GM18507 (cell line): ENCODE measurements at regions not wholly inside any gene's neighbourhood (a gene's known extent, or its start where the extent isn't known, plus 50 kb on each side); places are given as distances from the start of the nearest gene placed in this dataset.
"Not testable (repeated sequence)": the region's sequence is repeated elsewhere in the genome, so short reads cannot be mapped to it uniquely, and the experiment has no call there.

ENCODE experiments used
- DNase-seq: peaks from one replicate; pipeline ENCODE4 v3.0.0; 2011; ENCODE audit warnings: low read depth; ENCODE audit not compliant: insufficient read length; ENCODE audit errors: extremely low spot score
- FAIRE-seq: peaks from 2 replicates; lab custom pipeline; 2011; peaks lifted over from hg19 to GRCh38; lab: Jason Lieb, UNC

DNA sequence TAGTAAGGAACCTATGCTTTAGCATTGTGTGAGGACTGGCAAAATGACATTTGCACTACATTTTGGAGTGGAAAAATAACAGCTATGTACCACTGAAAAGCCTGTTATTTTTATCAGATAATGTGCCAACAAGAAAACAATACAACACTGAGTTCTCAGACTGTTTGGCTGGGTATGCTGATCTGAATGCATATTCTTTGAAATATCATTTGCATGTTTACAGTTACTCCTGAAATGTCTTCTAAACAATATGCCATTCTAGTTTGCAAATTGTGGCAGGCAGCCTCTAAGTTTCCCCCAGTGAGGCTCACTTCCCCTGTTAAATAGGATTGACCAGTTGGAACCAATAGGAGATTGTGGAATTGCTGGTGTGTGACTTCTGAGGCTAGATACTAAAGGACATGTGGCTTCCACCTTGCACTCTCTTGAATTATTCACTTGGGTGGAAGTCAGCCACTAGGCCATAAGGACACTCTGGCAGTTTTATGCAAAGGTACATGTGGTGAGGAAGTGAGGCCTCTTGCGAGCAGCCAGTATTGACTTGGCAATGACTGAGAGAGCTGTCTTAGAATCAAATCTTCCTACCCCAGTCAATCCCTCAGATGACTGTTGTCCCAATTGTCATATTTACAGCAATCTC lies 250.4 kb upstream of the PCSK5 start:
- DNase-seq = no peak
- FAIRE-seq = no peak

DNA sequence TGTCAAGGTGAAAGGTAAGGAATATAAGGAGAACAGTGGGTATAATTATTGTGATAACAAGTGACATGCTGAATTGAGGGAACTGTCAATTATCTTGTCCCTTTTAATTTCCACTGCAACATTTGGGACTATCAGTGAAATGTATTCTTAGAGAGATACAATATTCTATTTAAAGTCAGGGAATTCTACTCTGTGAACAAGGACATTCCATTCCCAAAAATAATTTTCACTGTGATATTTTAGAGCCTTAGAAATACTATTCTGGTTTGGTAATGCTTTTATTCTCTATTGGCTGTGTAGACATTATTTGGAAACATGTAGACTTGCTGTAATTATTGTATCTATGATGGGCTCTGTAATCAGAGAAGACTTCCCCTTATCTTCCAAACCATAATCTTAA lies 248.0 kb upstream of the PCSK5 start:
- DNase-seq (no peak), FAIRE-seq (no peak)

DNA sequence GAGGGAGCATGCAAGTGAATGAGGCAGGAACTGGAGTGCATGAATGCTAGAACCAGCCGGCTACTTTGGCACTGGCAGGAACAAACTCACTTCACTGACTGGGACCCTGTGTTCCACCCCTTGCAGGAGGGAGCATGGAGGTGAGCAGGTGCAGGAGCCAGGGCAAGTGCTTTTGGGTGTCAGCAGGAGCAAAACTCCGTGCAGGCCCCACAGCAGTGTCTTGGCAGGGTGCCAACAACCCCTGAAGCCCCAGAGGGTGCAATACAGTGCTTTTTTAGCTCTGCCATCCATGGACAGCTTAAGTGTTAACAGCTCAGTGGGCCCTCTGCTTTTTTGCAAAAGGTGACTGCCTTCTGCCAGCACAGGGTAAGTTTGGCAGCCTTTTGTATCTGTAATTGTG lies 245.8 kb upstream of the PCSK5 start:
- DNase-seq (no peak), FAIRE-seq (no peak)

DNA sequence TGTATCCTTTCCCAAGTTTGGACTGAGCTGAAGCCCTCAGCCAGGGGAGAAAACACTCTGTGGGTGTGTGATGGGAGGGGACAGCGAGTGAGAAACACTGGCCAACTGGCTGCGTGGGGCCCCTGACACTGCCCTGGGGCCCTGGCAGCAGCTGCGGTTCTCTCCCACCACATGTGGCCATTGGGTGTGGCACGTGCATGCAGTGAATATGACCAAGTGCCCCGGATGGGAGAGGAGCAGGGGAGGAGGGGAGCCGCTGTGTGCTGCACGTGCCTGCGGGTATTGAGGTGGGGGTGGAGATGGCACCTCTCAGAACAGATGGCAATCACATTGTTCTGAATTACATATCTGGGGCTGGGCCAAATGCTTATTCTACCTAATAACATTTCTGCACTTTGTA lies 242.4 kb upstream of the PCSK5 start:
- DNase-seq (no peak), FAIRE-seq (no peak)

DNA sequence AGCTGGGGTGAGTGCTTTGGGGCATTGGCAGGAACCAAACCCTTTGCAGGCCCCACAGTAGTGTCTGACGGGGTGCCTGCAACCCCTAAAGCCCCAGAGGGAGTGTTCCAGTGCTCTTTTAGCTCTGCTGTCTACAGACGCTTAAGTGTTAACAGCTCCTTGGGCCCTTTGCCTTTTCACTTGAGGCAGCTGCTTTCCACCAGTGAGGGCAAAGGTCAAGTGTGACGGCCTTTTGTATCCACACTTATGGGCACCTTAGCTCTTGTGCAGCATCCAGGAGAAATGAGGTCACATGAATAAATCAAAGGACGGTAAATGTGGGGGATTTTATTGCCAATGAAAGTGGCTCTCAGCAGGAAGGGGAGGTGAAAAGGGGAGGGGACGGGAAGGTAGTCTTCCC lies 241.4 kb upstream of the PCSK5 start:
- no peak for DNase-seq
- no peak for FAIRE-seq

DNA sequence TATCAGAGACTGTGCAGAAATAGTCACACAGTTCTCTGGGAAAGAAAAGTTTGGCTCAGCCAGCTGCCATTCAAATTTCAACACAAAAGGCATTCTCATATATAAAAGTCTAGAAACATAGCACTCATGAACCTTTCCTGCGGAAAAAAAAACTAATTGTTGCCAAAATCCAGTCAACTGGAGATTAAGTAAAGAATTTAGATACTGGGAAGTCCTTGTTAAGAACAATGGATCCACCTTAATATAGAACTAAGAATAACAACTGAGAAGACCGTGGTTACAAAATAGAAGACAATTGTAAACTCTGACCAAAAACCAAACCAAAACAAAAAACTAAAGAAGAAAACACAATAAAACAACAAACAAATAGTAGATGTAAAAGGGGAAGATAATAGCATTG lies 238.8 kb upstream of the PCSK5 start:
- FAIRE-seq (no peak), DNase-seq (no peak)

DNA sequence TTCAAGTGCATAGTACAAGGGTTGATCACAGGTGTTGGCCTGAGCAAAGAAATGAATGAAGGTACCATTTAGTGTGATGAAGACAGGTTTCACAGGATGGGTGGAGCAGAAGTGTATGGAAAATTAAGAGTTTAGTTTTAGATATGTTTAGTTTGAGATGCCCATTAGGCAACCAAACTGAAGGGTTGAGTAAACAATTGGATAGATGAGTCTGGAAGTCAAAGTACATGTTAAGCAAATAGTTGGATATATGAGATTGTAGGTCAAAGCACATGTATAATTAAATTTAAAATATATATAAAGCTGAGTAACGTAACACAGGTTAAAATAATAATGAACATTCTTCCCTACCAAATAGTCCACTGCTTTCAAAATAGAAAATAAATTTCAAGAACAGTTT lies 237.1 kb upstream of the PCSK5 start:
- no peak for FAIRE-seq

DNA sequence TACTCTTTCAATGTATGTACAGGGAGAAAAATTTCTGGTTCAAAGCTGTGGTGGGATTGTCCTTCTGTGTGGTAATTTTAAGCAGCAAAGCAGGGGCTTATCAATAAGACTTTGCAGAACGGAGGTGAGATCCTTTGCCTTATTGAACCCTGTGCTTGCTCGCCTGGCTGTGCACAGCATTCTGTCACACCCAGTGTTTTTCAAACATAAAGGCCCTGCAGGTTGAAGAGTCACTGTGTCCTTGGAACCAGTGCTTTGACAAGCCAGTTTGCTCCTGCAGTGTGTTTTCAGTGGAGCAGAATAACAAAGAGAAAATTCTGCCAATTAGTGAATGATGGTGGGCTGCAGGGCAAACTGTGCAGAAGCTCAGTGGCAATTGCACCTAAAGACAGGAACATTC lies 236.7 kb upstream of the PCSK5 start:
- FAIRE-seq = no peak
- DNase-seq = no peak

More for the DNA sequence above, 237.1 kb upstream of the PCSK5 start:
- no peak for DNase-seq

DNA sequence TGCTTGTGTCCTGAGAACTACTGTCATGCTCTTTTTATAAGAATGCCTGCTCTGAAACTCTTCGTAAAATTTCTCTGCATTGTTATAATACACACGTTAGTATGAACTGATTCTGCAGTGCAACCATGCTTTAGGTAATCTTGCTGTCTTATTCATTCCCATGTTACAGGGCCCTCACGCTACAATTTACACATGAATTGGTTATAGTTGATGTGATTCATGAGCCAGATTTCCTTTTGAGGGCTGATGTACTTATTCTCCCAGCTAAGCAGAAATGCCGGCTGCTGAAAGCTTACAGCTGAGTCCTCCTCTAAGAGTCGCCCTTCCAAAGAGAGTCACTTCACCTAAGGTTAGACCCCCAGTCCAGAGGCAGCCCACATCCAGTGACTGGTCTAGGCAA lies 233.5 kb upstream of the PCSK5 start:
- DNase-seq (no peak), FAIRE-seq (no peak)

DNA sequence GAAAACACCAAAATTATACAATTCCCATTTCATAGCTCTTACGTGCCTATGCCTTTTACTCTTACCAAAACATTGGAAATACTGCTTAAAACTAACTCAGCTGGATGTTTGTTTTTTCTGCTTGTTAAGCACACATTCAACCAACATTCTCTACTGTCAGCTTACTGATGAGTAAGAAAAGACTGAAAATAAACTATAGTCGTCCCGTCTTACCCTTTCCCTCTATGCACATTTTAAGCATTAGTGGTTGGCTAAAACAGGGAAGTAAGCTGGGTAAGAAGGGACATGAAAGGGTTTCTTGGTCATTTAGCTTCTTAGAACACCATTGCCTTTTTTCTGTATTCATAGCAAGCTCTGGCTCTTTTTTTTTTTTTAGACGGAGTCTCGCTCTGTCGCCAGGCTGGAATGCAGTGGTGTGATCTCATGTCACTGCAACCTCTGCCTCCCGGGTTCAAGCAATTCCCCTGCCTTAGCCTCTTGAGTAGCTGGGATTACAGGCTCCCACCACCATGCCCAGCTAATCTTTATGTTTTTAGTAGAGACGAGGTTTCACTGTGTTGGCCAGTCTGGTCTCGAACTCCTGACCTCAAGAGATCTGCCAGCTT lies 232.1 kb upstream of the PCSK5 start:
- DNase-seq (no peak), FAIRE-seq (no peak)

DNA sequence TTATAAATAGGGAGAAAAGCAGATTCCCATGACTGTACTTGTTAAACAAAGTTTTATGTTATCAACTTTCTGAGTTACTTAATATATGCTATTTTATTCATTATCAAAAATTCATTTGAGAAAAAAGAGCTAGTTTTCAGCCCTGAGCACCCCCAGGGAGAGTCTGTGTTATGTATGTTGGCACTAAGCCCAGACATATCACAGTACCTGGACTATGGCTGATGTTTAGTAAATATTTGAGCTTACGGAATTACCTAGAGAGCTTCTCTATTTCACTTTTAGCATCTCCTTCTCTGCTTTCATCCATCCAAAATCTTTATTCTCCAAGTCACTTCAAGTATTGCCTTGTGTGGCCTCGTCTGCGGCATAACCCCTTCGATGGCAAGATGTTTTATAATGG lies 225.9 kb upstream of the PCSK5 start:
- DNase-seq (no peak), FAIRE-seq (no peak)

DNA sequence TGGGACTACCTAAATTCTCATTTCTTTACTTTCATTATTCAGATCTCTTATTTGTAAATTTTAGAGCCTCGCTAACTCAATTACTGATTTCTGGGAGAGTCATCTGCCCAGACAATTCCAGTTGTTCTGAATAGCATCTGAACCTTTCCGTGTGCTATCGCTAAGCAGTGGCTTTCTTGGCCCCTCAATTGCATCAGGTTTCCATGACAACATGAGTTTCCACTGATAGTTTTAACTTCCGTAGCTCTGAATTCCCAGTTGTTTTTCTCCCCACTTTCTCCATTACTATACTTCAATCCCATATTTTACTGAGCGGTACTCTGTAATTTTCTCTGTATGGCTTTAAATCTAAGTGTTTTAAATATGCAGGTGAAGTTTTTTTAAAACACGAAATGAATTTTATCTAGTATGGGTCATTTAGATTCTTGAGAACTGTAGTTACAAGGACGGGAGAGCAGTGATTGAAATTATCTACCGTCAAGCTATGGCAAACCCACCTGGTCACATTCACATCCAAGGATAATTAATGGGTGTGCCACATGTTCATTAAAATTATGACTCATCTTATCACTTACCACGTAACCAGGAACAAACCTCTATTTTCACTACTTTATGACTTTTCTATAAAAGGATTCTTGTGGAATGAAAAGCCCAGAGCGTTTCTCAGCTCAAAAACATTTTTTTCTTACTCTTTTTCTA lies 223.5 kb upstream of the PCSK5 start:
- DNase-seq (no peak), FAIRE-seq (no peak)

DNA sequence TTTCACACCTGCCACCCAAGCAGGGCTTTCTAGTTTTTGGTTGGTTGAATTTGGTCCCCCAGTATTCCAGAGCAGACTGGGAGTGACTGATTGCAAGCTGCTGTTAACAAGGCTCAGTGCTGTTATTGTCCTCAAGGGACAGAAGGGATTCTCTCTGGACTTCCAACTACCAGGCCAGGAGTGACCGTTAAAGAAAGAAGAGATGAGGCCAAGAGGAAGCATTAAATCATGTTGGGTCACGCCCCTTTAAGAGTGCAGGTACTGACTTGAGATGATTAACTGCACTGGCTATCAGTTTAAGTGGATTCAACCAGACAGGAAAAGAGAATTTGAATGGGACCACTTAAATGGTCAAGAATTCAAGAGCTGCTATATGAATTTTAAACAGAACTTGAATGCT lies 220.8 kb upstream of the PCSK5 start:
- FAIRE-seq (no peak), DNase-seq (no peak)

DNA sequence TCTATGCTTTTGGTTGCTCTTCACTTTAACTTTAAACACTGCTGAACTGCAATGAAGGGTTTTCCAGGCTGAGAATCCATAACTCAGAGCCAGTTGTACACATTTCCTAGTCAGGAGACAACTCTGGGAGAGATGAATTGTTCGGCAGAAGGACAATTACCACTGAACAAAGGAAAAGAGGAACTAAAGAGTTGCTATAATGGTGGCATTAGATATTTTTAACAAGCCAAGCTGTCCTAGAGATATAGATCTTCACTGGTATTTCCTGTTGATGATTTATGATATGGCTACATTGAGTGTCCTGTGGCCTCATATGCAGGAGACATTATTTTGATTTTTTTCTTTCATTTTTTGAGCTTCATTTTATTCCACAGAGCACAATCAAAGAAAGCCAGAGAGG lies 219.1 kb upstream of the PCSK5 start:
- no peak for FAIRE-seq
- DNase-seq = no peak

DNA sequence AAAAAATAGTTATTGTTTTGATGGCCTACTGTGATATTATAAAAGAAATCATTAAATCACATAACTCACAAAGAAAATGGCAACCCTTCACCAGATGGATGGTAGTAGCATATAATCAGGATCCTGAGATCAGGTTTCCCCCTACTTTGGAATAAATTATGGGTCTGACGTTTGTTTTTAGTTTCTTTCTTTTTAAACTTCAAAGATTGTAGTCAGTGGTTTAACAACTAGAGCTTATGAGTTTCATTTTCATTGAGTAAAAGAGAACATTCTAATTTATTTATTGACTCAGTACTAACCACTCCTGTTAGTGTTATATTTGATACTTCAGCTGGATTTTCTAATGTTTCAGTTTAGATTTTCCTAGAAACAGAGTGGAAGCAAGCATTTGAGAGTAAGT lies 218.0 kb upstream of the PCSK5 start:
- no peak for FAIRE-seq

DNA sequence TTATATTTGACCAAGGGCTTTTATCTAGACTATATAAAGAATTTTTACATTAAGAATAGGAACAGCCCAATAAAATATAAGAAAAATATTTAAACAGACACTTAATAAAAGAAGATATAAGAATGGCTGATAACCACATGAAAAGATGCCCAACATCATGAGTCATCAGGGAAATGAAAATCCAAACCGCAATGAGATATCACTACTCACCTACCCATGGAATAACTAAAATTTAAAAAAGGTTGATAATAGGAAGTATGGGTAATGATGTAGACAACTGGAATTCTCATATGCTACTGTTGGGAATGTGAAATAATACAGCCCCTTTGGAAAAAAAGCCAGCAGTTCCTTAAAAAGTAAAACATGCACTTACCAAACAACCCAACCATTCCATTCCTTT lies 206.9 kb upstream of the PCSK5 start:
- DNase-seq (no peak), FAIRE-seq (no peak)

More for the DNA sequence above, 218.0 kb upstream of the PCSK5 start:
- no peak for DNase-seq

DNA sequence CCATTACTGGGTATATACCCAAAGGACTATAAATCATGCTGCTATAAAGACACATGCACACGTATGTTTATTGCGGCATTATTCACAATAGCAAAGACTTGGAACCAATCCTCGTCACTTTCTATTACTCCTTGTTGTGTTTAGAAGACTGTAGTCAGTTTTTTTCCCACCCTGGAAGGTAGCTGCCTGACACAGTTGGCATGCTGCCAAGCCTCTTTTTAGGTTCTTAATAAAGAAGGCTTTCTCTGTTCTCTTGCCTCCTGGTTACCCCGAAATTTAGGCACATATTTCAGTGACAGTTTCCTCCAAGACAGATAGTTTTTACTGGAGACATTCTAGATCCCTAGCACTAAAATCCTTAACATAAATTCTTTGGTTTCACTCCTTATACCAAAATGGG lies 205.4 kb upstream of the PCSK5 start:
- no peak for FAIRE-seq
- DNase-seq = no peak

DNA sequence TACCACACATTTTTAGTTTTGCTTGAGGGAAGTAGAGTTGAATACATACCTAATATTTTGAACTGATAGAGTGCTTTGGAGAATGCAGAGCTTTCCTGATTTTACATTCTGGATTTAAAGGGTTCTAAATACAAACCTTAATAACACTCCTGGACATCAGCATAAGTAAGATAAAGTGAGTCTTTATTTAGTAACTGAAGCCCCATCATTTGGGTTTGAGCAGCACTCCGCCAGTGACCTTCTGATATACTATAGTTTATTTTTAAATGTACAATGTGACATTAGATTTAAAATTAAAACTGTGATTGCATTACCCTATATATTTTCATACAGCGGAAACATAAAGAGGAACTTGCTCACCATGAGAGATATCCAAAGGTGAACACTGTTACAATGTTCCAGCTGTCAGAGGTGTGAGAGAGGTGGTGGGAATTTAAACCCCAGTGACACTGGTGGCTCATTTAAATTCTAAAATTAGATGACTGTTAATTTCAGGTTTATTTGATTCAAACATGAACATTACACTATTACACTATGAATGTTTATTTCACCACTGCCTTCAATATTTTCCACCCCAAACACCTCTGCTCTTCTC lies 203.0 kb upstream of the PCSK5 start:
- FAIRE-seq = no peak
- no peak for DNase-seq

DNA sequence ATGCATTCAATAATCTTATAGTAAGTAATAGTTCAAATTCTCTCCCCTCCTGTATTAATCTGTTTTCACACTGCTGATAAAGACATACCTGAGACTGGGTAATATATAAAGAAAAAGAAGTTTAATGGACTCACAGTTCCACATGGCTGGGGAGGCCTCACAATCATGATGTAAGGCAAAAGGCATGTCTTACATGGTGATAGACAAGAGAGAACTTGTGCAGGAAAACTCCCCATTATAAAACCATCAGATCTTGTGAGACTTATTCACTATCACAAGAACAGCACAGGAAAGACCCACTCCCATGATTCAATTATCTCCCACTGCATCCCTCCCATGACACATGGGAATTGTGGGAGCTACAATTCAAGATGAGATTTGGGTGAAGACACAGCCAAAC lies 199.9 kb upstream of the PCSK5 start:
- not testable (repeated sequence) for FAIRE-seq, DNase-seq

DNA sequence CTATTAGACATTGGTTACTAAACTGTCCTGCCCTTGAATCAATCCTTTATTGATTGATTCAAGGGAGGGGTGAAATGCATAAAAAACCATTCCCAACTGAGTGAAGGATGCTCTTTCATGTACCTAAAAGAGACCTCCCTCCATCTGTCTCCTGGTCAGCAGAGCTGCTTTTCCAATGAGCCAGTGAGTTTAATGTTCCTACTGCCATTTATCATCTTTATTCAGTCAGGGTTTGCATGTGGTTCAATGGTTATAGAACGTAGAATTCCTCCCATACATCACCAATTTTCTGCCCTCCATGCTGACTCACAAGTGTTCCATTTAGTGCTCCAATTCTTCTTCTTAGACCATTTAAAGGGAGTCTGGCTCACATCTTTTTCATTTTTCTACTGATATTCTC lies 199.1 kb upstream of the PCSK5 start:
- DNase-seq (no peak), FAIRE-seq (no peak)

DNA sequence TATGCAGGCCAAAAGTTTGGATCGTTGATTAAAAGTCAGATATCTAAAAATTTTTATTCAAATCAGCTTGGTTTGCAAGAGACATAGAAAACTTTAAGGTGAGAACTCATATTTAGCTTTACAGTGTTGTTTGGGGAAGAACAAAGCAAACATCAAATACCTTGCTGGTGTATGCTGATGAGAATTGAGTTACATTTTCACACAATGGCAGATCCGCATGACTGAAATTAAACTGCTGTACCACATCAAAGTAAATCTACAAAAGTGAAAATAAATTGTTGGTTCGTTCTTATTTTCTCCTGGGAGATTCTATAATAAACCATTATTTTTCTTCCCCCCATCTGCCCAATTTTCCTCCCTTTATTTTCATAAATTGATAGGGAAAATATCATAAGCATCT lies 198.2 kb upstream of the PCSK5 start:
- no peak for DNase-seq
- FAIRE-seq = no peak
